SH-SY5Y (cell line): ENCODE measurements at regions not wholly inside any gene's neighbourhood (a gene's known extent, or its start where the extent isn't known, plus 50 kb on each side); places are given as distances from the start of the nearest gene placed in this dataset.

ENCODE experiments used
- GATA2 ChIP-seq: IDR thresholded peaks from 2 replicates; pipeline ENCODE4 v1.6.1; 2011; ENCODE audit warnings: mild to moderate bottlenecking, low read depth, low read length
- GATA3 ChIP-seq: IDR thresholded peaks from 2 replicates; pipeline ENCODE4 v1.6.1; 2011; ENCODE audit warnings: low read depth, mild to moderate bottlenecking, low read length, moderate library complexity

GRCh38 chr21:16504766-16505165, 775.0 kb downstream of the USP25 start:
- TF ChIP-seq GATA3, result no peak
- TF ChIP-seq GATA2, result no peak
